ENCODE measurements at regions not wholly inside any gene's neighbourhood (a gene's known extent, or its start where the extent isn't known, plus 50 kb on each side); places are given as distances from the start of the nearest gene placed in this dataset.

DNA sequence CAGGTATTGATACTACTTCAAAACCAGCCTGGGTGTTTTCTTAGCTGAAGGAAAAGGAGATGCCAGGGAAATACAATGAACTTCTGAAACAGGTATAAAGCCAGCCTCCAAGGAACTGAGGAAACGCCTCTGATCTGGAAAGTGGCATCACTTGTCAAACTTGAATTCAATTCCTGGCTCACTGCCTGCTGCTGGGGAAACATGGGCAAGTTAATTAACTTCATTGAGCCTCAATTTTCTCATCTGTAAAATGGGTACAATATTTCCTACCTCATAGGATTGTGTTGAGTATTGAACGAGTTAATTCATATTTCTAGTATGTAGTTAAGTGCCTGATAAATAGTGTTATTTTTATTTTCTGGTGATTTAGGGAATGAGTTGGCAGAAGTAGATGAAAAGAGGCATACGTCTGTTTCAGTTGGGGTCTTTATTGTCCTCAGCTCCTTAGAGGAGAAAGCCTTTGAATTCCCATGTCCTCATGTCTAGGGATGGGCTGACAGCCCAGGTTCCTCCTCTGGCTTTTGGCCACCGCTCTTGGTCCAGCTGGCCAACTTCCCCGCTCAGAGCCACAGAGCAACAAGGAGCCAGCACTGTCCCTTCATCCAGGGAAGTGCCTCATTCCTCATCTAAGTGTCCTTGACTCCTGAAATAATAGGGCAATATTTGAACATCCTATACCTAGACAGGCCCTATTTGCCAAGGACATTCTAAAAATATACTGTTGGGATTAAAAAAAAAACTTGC lies 210.5 kb upstream of the GATA6 start:
- WGBS (ENCODE audit: missing lambda C conversion rate) = 67% methylated on average over 5 of the region's 5 CpGs
- POLR2A ChIA-PET = no interaction called here
- FAIRE-seq (no peak), ATAC-seq (no peak), DNase-seq (ENCODE audit: low read depth in 1 of 2, low spot score in 1 of 2) (no peak)
- no peak overlapping the region for H3K27ac ChIP-seq
- H3K4me1 ChIP-seq = no peaks in the 10 kb centered on the region
- H3K4me2 ChIP-seq = no peak overlapping the region
- H3K4me3 ChIP-seq = no peak overlapping the region
- CTCF ChIA-PET = interaction anchor here (0.6 to 0.8 kb wide), 2 partner anchors 16 to 38 kb away, joined by 3 read pairs; no protein-coding TSS in a partner anchor
- H3K9me3 ChIP-seq = peaks cover 6% of the 10 kb centered on the region; the same call in 1 of the 3 replicates
- TF ChIP-seq, protein P1, sequence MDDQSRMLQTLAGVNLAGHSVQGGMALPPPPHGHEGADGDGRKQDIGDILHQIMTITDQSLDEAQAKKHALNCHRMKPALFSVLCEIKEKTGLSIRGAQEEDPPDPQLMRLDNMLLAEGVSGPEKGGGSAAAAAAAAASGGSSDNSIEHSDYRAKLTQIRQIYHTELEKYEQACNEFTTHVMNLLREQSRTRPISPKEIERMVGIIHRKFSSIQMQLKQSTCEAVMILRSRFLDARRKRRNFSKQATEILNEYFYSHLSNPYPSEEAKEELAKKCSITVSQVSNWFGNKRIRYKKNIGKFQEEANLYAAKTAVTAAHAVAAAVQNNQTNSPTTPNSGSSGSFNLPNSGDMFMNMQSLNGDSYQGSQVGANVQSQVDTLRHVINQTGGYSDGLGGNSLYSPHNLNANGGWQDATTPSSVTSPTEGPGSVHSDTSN (IDR thresholded peaks at IDR 0.05) = no peak
- TF ChIP-seq HDAC2 (IDR thresholded peaks at IDR 0.05) (no peak), JUN (IDR thresholded peaks at IDR 0.05) (no peak), RARB (CRISPR knock-in tag; IDR thresholded peaks at IDR 0.05) (no peak), FOSL2 (IDR thresholded peaks at IDR 0.05) (no peak), FOSL2 (CRISPR knock-in tag; IDR thresholded peaks at IDR 0.05) (no peak), ZNF302 (CRISPR knock-in tag; IDR thresholded peaks at IDR 0.05) (no peak), EHMT2 (IDR thresholded peaks at IDR 0.05; ENCODE audit: low read depth) (no peak), EP300 (IDR thresholded peaks at IDR 0.05) (no peak), CBX2 (IDR thresholded peaks at IDR 0.05; ENCODE audit: borderline replicate concordance, low read depth) (no peak), RCOR1 (IDR thresholded peaks at IDR 0.05; ENCODE audit: low read depth, low read length) (no peak), SREBF2 (IDR thresholded peaks at IDR 0.05) (no peak), MYC (IDR thresholded peaks at IDR 0.05; ENCODE audit: borderline replicate concordance, low read length) (no peak), POLR2AphosphoS2 (conservative IDR thresholded peaks at IDR 0.05; ENCODE audit: low read length) (no peak)
- TF ChIP-seq, protein P2, sequence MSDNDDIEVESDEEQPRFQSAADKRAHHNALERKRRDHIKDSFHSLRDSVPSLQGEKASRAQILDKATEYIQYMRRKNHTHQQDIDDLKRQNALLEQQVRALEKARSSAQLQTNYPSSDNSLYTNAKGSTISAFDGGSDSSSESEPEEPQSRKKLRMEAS (IDR thresholded peaks at IDR 0.05) = no peak
- TF ChIP-seq, protein P3, sequence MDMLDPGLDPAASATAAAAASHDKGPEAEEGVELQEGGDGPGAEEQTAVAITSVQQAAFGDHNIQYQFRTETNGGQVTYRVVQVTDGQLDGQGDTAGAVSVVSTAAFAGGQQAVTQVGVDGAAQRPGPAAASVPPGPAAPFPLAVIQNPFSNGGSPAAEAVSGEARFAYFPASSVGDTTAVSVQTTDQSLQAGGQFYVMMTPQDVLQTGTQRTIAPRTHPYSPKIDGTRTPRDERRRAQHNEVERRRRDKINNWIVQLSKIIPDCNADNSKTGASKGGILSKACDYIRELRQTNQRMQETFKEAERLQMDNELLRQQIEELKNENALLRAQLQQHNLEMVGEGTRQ (IDR thresholded peaks at IDR 0.05) = no peak

DNA sequence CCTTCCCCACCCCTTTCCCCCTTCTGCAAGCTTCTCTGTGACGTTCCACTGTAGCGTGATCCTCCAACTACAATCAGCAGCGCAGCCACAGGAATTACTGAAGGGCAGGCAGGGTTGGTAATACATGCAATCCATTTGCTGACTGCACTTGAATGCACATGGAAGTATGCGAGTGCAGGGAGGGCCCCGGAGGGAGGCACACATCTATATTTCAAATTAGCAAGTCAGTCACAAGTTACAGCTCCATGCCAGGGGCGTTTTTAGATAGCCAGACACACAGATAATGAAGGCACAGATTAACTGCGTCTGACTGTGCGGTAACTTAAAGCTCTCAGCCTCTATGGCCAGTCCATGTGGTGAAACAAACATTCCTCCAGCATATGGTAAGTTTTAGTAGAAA lies 209.2 kb upstream of the GATA6 start:
- H3K27ac ChIP-seq = no peak overlapping the region
- TF ChIP-seq BHLHE40 (IDR thresholded peaks at IDR 0.05; ENCODE audit: low read depth, low read length) (no peak), ZC3H11A (IDR thresholded peaks at IDR 0.05) (no peak), ZSCAN20 (CRISPR knock-in tag; IDR thresholded peaks at IDR 0.05) (no peak), FOSL2 (IDR thresholded peaks at IDR 0.05) (no peak), FOSL2 (CRISPR knock-in tag; IDR thresholded peaks at IDR 0.05) (no peak)
- TF ChIP-seq, protein P4, sequence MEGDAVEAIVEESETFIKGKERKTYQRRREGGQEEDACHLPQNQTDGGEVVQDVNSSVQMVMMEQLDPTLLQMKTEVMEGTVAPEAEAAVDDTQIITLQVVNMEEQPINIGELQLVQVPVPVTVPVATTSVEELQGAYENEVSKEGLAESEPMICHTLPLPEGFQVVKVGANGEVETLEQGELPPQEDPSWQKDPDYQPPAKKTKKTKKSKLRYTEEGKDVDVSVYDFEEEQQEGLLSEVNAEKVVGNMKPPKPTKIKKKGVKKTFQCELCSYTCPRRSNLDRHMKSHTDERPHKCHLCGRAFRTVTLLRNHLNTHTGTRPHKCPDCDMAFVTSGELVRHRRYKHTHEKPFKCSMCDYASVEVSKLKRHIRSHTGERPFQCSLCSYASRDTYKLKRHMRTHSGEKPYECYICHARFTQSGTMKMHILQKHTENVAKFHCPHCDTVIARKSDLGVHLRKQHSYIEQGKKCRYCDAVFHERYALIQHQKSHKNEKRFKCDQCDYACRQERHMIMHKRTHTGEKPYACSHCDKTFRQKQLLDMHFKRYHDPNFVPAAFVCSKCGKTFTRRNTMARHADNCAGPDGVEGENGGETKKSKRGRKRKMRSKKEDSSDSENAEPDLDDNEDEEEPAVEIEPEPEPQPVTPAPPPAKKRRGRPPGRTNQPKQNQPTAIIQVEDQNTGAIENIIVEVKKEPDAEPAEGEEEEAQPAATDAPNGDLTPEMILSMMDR (IDR thresholded peaks at IDR 0.05) = no peak
- TF ChIP-seq, protein P5, sequence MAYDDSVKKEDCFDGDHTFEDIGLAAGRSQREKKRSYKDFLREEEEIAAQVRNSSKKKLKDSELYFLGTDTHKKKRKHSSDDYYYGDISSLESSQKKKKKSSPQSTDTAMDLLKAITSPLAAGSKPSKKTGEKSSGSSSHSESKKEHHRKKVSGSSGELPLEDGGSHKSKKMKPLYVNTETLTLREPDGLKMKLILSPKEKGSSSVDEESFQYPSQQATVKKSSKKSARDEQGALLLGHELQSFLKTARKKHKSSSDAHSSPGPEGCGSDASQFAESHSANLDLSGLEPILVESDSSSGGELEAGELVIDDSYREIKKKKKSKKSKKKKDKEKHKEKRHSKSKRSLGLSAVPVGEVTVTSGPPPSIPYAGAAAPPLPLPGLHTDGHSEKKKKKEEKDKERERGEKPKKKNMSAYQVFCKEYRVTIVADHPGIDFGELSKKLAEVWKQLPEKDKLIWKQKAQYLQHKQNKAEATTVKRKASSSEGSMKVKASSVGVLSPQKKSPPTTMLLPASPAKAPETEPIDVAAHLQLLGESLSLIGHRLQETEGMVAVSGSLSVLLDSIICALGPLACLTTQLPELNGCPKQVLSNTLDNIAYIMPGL (CRISPR knock-in tag; IDR thresholded peaks at IDR 0.05; ENCODE audit: borderline replicate concordance) = no peak
- TF ChIP-seq, protein P6, sequence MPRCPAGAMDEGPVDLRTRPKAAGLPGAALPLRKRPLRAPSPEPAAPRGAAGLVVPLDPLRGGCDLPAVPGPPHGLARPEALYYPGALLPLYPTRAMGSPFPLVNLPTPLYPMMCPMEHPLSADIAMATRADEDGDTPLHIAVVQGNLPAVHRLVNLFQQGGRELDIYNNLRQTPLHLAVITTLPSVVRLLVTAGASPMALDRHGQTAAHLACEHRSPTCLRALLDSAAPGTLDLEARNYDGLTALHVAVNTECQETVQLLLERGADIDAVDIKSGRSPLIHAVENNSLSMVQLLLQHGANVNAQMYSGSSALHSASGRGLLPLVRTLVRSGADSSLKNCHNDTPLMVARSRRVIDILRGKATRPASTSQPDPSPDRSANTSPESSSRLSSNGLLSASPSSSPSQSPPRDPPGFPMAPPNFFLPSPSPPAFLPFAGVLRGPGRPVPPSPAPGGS (IDR thresholded peaks at IDR 0.05) = no peak
- CTCF ChIA-PET = no interaction called here
- no peaks in the 10 kb centered on the region for H3K9me3 ChIP-seq
- DNase-seq (ENCODE audit: low read depth in 1 of 2, low spot score in 1 of 2) = no peak
- no peak overlapping the region for H3K4me3 ChIP-seq
- WGBS (ENCODE audit: missing lambda C conversion rate) = 77% methylated on average over 8 of the region's 8 CpGs
- H3K4me2 ChIP-seq = no peak overlapping the region
- POLR2A ChIA-PET = interaction anchor here (0.5 kb wide), 1 partner anchor 16 kb away, joined by 4 read pairs; no protein-coding TSS in a partner anchor
- ATAC-seq = no peak
- H3K4me1 ChIP-seq = no peaks in the 10 kb centered on the region
- no peak for FAIRE-seq

All from A549 (cell line).